ENCODE measurements at regions not wholly inside any gene's neighbourhood (a gene's known extent, or its start where the extent isn't known, plus 50 kb on each side); places are given as distances from the start of the nearest gene placed in this dataset.
"Not testable (repeated sequence)": the region's sequence is repeated elsewhere in the genome, so short reads cannot be mapped to it uniquely, and the experiment has no call there.

- DNase-seq (ENCODE audit: insufficient read length, low spot score) (no peak), FAIRE-seq (no peak)
These were observed 102.0 kb upstream of the ARMC3 start for GRCh38 chr10:22825841-22826240.

GRCh38 chr10:22824984-22825383 lies 102.9 kb upstream of the ARMC3 start:
- FAIRE-seq = no peak

GRCh38 chr10:22824520-22824919 lies 103.3 kb upstream of the ARMC3 start:
- FAIRE-seq (no peak), DNase-seq (ENCODE audit: insufficient read length, low spot score) (no peak)

More at GRCh38 chr10:22824984-22825383, 102.9 kb upstream of the ARMC3 start:
- DNase-seq (ENCODE audit: insufficient read length, low spot score) = no peak

GRCh38 chr10:22823109-22823508 lies 104.7 kb upstream of the ARMC3 start:
- FAIRE-seq = no peak
- DNase-seq (ENCODE audit: insufficient read length, low spot score) = no peak

- DNase-seq (ENCODE audit: insufficient read length, low spot score); FAIRE-seq: not testable (repeated sequence)
These were observed 105.9 kb upstream of the ARMC3 start for GRCh38 chr10:22821921-22822320.

- DNase-seq (ENCODE audit: insufficient read length, low spot score) (no peak), FAIRE-seq (no peak)
These were observed 106.4 kb upstream of the ARMC3 start for GRCh38 chr10:22821501-22821900.

- FAIRE-seq = no peak
These were observed 101.9 kb upstream of the PIP4K2A start for GRCh38 chr10:22816298-22816653.

GRCh38 chr10:22810643-22811465 lies 96.5 kb upstream of the PIP4K2A start:
- FAIRE-seq = no peak

More at GRCh38 chr10:22816298-22816653, 101.9 kb upstream of the PIP4K2A start:
- DNase-seq (ENCODE audit: insufficient read length, low spot score) = no peak

GRCh38 chr10:22807238-22807637 lies 92.9 kb upstream of the PIP4K2A start:
- DNase-seq (ENCODE audit: insufficient read length, low spot score) = no peak
- no peak for FAIRE-seq

More at GRCh38 chr10:22810643-22811465, 96.5 kb upstream of the PIP4K2A start:
- DNase-seq (ENCODE audit: insufficient read length, low spot score) = no peak

GRCh38 chr10:22805304-22805703 lies 90.9 kb upstream of the PIP4K2A start:
- DNase-seq (ENCODE audit: insufficient read length, low spot score) (no peak), FAIRE-seq (no peak)

GRCh38 chr10:22803261-22803885 lies 89.0 kb upstream of the PIP4K2A start:
- FAIRE-seq (no peak), DNase-seq (ENCODE audit: insufficient read length, low spot score) (no peak)

GRCh38 chr10:22801785-22802184 lies 87.4 kb upstream of the PIP4K2A start:
- FAIRE-seq = no peak

GRCh38 chr10:22797796-22798195 lies 83.4 kb upstream of the PIP4K2A start:
- not testable (repeated sequence) for DNase-seq (ENCODE audit: insufficient read length, low spot score); FAIRE-seq

More at GRCh38 chr10:22801785-22802184, 87.4 kb upstream of the PIP4K2A start:
- DNase-seq (ENCODE audit: insufficient read length, low spot score) = no peak

GRCh38 chr10:22795546-22795945 lies 81.2 kb upstream of the PIP4K2A start:
- FAIRE-seq = no peak
- no peak for DNase-seq (ENCODE audit: insufficient read length, low spot score)

GRCh38 chr10:22792161-22792560 lies 77.8 kb upstream of the PIP4K2A start:
- DNase-seq (ENCODE audit: insufficient read length, low spot score) = no peak
- FAIRE-seq = no peak

- DNase-seq (ENCODE audit: insufficient read length, low spot score) (no peak), FAIRE-seq (no peak)
These were observed 77.3 kb upstream of the PIP4K2A start for GRCh38 chr10:22791665-22792064.

GRCh38 chr10:22784668-22785067 lies 70.3 kb upstream of the PIP4K2A start:
- FAIRE-seq (no peak), DNase-seq (ENCODE audit: insufficient read length, low spot score) (no peak)

- DNase-seq (ENCODE audit: insufficient read length, low spot score) = no peak
- FAIRE-seq = no peak
These were observed 69.4 kb upstream of the PIP4K2A start for GRCh38 chr10:22783807-22784206.

- DNase-seq (ENCODE audit: insufficient read length, low spot score) = no peak
- no peak for FAIRE-seq
These were observed 66.1 kb upstream of the PIP4K2A start for GRCh38 chr10:22780474-22780885.

- DNase-seq (ENCODE audit: insufficient read length, low spot score) (no peak), FAIRE-seq (no peak)
These were observed 65.1 kb upstream of the PIP4K2A start for GRCh38 chr10:22779331-22780019.

- DNase-seq (ENCODE audit: insufficient read length, low spot score) (no peak), FAIRE-seq (no peak)
These were observed 59.7 kb upstream of the PIP4K2A start for GRCh38 chr10:22774102-22774501.
